Psoas muscle (tissue), 7 donors: ENCODE measurements at regions not wholly inside any gene's neighbourhood (a gene's known extent, or its start where the extent isn't known, plus 50 kb on each side); places are given as distances from the start of the nearest gene placed in this dataset.

Experiments
- ATAC-seq, 4 donors: fragments of 200-7000 bp; cut with Tn5 transposase; one replicate each; pipeline ENCODE4 v1.9.1; 2020; ENCODE audit warnings: moderate library complexity in 3 of 4, mild to moderate bottlenecking in 2 of 4
- DNase-seq, 2 donors: peaks; one replicate each; pipeline ENCODE4 v3.0.0-alpha.2; 2020
- H3K27ac ChIP-seq: fragments of 200-600 bp; one replicate; pipeline ENCODE4 v1.8.0; 2022
- H3K27me3 ChIP-seq, 3 donors: fragments of 200-600 bp in 1 of 3; one replicate each; pipeline versions ENCODE4 v1.6.1 to v1.8.0; 2013 to 2022; ENCODE audit warnings: low read length in 2 of 3, mild to moderate bottlenecking in 2 of 3, moderate library complexity in 1 of 3; ENCODE audit not compliant: insufficient read depth in 3 of 3
- H3K36me3 ChIP-seq, 2 donors: fragments of 200-600 bp in 1 of 2; one replicate each; pipeline versions ENCODE4 v1.6.1 to v1.8.0; 2013 to 2022; ENCODE audit warnings: low read depth in 1 of 2, mild to moderate bottlenecking in 1 of 2, moderate library complexity in 1 of 2; ENCODE audit not compliant: insufficient read depth in 1 of 2
- H3K4me1 ChIP-seq: fragments of 200-600 bp; one replicate; pipeline ENCODE4 v1.8.0; 2022
- H3K4me3 ChIP-seq: fragments of 200-600 bp; one replicate; pipeline ENCODE4 v1.8.0; 2022; ENCODE audit warnings: mild to moderate bottlenecking
- H3K9me3 ChIP-seq: fragments of 200-600 bp; one replicate; pipeline ENCODE4 v1.8.0; 2022
- WGBS, 3 donors: extraction: QIAGEN DNeasy Blood & Tissue Kit; methylation state at CpG; one replicate each; pipeline versions ENCODE4 v1.1.6 to v1.1.7; 2013; 5-methylcytosine and 5-hydroxymethylcytosine counted together
- intact Hi-C, 2 donors: fragments of 100-400 bp; cut with DNase I; formaldehyde crosslinking; loops; one replicate each; pipeline versions ENCODE4 v1.11.0 to v1.14.2; 2022
- TF ChIP-seq, protein P1 (sequence below): fragments of 200-600 bp; IDR thresholded peaks from one replicate; pipeline ENCODE4 v1.8.0; 2022; ENCODE audit warnings: antibody characterized with exemption
- donor health status: healthy with polysubstance abuse.
- donor health status: DM: no; HTN: no; CAD: no; lungs with moderate emphysema.
- donor health status: Bipolar disorder and iron deficiency.
- donor health status: healthy.
- donor health status: DM: yes; HTN: yes; CAD: no.
- donor health status: DM: no; HTN: no; CAD: no.
- donor health status: DM: yes; HTN: yes; CAD: no.

DNA sequence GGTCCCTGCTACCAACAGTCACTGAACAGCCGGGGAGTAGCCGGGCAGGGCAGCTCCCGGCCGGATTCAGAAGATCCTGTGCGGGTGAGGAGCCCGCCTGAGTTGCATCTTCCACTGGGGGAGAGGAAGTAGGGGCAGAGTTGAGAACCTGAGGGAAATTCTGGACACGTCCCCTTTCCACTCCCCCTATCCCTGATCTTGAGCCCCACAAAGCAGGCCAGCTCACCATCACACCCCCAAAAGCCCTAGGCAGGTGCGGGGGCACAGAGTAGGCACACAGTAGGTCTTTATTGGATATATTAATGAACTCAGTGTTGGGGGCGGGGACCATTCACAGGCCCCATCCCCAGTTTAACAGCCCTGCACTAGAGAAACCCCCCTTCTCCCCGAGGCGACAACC lies 81.9 kb upstream of the UXS1 start:
- H3K4me1 ChIP-seq: no peaks in the 10 kb centered on the region
- H3K36me3 ChIP-seq: no peaks in the 10 kb centered on the region
- no peak overlapping the region for H3K4me3 ChIP-seq
- WGBS, 3 donors: 95 to 99% (median 97%) methylated on average over 11 of the region's 11 CpGs
- TF ChIP-seq, protein P1, sequence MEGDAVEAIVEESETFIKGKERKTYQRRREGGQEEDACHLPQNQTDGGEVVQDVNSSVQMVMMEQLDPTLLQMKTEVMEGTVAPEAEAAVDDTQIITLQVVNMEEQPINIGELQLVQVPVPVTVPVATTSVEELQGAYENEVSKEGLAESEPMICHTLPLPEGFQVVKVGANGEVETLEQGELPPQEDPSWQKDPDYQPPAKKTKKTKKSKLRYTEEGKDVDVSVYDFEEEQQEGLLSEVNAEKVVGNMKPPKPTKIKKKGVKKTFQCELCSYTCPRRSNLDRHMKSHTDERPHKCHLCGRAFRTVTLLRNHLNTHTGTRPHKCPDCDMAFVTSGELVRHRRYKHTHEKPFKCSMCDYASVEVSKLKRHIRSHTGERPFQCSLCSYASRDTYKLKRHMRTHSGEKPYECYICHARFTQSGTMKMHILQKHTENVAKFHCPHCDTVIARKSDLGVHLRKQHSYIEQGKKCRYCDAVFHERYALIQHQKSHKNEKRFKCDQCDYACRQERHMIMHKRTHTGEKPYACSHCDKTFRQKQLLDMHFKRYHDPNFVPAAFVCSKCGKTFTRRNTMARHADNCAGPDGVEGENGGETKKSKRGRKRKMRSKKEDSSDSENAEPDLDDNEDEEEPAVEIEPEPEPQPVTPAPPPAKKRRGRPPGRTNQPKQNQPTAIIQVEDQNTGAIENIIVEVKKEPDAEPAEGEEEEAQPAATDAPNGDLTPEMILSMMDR: no peak
- no peak overlapping the region for H3K27ac ChIP-seq
- H3K9me3 ChIP-seq: no peaks in the 10 kb centered on the region
- DNase-seq (no peak), ATAC-seq (no peak)
- H3K27me3 ChIP-seq: peaks cover 0 to 5% (median 0%) of the 10 kb centered on the region in 3 donors
- intact Hi-C loops: no loop called here

DNA sequence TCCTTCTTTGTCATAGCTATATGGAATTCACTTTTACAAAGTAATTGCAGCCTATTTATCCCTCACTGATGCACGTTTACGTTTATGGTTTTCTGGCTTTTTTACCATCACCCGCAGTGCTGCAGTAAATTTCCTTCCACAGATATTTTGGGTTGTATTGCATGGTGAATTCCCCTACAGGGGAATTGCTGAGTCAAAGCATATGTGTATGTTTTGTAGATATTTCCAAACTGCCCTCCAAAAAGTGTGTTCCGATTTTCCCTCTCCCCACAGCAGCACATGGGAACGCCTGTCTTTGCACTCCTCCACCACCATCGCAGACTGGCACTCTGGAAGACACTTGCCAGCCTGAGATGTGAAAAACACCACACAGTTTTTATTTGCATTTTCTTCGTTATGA lies 80.6 kb upstream of the UXS1 start:
- Histone ChIP-seq H3K4me1 (no peaks in the 10 kb centered on the region), H3K4me3 (no peak overlapping the region), H3K9me3 (no peaks in the 10 kb centered on the region), H3K27me3 (peaks cover 0 to 12% (median 0%) of the 10 kb centered on the region in 3 donors), H3K27ac (no peak overlapping the region), H3K36me3 (no peaks in the 10 kb centered on the region)
- 79 to 83% (median 81%) methylated on average over 7 of the region's 7 CpGs for WGBS, 3 donors
- intact Hi-C loops: no loop called here
- no peak for DNase-seq
- TF ChIP-seq, protein P1: no peak
- ATAC-seq: no peak

DNA sequence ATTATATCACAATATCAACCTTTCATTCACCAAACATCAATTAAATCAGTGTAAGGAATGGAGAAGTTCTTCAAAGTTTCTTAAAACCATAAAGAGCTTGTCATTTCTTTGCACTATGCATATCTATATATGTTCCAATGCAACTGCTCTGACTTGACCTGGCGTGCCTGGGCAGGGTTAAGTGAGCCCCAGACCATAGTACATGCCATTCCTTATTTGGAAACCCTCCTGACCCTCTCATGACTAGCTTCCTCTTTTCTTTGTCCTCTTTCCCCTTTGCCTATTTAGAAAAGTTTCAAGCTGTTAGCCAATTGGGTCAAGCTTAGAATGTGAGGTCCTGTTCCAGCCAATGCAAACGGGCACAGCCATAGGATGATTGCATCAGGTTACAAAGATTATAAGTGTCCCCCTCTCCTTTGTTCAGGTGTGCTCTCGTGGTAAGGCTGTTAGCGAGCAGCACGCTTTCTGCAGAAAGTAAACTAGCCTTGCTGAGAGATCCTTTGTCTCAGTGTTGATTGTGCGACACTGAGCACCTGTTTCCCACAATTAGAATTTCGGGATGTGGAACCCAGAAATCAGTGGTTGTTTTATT lies 78.2 kb upstream of the UXS1 start:
- no peaks in the 10 kb centered on the region for H3K9me3 ChIP-seq
- 76 to 82% (median 81%) methylated on average over 7 of the region's 7 CpGs for WGBS, 3 donors
- ATAC-seq: no peak
- DNase-seq: no peak
- no peaks in the 10 kb centered on the region for H3K4me1 ChIP-seq
- no peak overlapping the region for H3K27ac ChIP-seq
- H3K27me3 ChIP-seq: peaks cover 0 to 12% (median 0%) of the 10 kb centered on the region in 3 donors
- intact Hi-C loops: no loop called here
- no peak overlapping the region for H3K4me3 ChIP-seq
- TF ChIP-seq, protein P1: no peak
- H3K36me3 ChIP-seq: no peaks in the 10 kb centered on the region

DNA sequence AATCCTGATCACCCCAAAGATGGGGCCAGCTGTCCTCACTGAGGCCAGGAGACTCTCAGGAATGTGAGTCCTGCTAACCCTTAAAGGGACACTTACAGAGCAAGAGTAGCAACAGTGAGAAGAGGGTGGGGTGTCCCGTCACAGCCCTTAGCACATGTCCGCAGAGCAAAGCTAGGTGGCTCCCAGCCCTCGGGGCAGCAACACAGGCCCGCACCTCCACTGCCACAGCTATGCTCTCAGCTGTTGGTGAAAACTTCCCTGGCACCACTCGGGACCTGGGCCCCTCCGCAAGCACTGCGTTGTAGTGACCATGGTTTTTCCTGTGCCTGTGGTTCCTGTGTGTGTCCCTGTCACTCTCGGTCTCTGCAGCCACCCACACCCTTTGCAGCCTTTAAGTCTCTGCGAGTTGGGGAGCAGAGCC lies 76.4 kb upstream of the UXS1 start:
- 41 to 57% (median 50%) methylated on average over 9 of the region's 9 CpGs for WGBS, 3 donors
- DNase-seq (no peak), ATAC-seq (peak in 3 of 4 donors; percentile 19 to 75 (median 51))
- Histone ChIP-seq H3K9me3 (no peaks in the 10 kb centered on the region), H3K27me3 (peaks cover 0 to 12% (median 0%) of the 10 kb centered on the region in 3 donors), H3K4me3 (peak overlapping the region; percentile 65), H3K4me1 (no peaks in the 10 kb centered on the region), H3K36me3 (no peaks in the 10 kb centered on the region), H3K27ac (no peak overlapping the region)
- intact Hi-C loops: no loop called here
- TF ChIP-seq, protein P1: no peak
